ELF-1 (cell line): ENCODE measurements at regions not wholly inside any gene's neighbourhood (a gene's known extent, or its start where the extent isn't known, plus 50 kb on each side); places are given as distances from the start of the nearest gene placed in this dataset.

Experiments
- DNase-seq: peaks from one replicate; pipeline ENCODE4 v3.0.0-alpha.2; 2016; ENCODE audit warnings: low read depth, low spot score

- no peak for DNase-seq
These were observed 119.9 kb upstream of the NCOR2 start for GRCh38 chr12:124687174-124687902.

GRCh38 chr12:124686370-124687173, 119.2 kb upstream of the NCOR2 start:
- DNase-seq: peak; percentile 34

- DNase-seq: peak; percentile 55
These were observed 118.4 kb upstream of the NCOR2 start for GRCh38 chr12:124685689-124686369.

GRCh38 chr12:124684971-124685688, 117.7 kb upstream of the NCOR2 start:
- peak; percentile 61 for DNase-seq

- DNase-seq: peak; percentile 34
These were observed 117.1 kb upstream of the NCOR2 start for GRCh38 chr12:124684496-124684895.

- peak; percentile 92 for DNase-seq
These were observed 116.0 kb upstream of the NCOR2 start for GRCh38 chr12:124683152-124684124.

- DNase-seq: no peak
These were observed 115.2 kb upstream of the NCOR2 start for GRCh38 chr12:124682425-124683151.

GRCh38 chr12:124681779-124682391, 114.5 kb upstream of the NCOR2 start:
- DNase-seq: peak; percentile 89

- DNase-seq: peak; percentile 93
These were observed 113.7 kb upstream of the NCOR2 start for GRCh38 chr12:124680863-124681778.

GRCh38 chr12:124679533-124680371, 112.3 kb upstream of the NCOR2 start:
- peak; percentile 32 for DNase-seq

GRCh38 chr12:124679047-124679446, 111.6 kb upstream of the NCOR2 start:
- no peak for DNase-seq

GRCh38 chr12:124678421-124678893, 111.0 kb upstream of the NCOR2 start:
- DNase-seq: no peak

- no peak for DNase-seq
These were observed 110.3 kb upstream of the NCOR2 start for GRCh38 chr12:124677552-124678356.

- DNase-seq: no peak
These were observed 109.5 kb upstream of the NCOR2 start for GRCh38 chr12:124676714-124677462.

- no peak for DNase-seq
These were observed 108.7 kb upstream of the NCOR2 start for GRCh38 chr12:124675881-124676713.
